ENCODE measurements at regions not wholly inside any gene's neighbourhood (a gene's known extent, or its start where the extent isn't known, plus 50 kb on each side); places are given as distances from the start of the nearest gene placed in this dataset.

GRCh38 chr3:132927896-132928295 lies 110.3 kb upstream of the TMEM108 start:
- no peak for DNase-seq (ENCODE audit: extremely low spot score, unreplicated experiment)
- H3K9me3 Mint-ChIP-seq (ENCODE audit: unreplicated experiment), result no peaks in the 10 kb centered on the region
- TF ChIP-seq CTCF (IDR thresholded peaks at IDR 0.05), result no peak
- no peak overlapping the region for H3K27ac Mint-ChIP-seq (ENCODE audit: unreplicated experiment)
- H3K4me3 Mint-ChIP-seq (ENCODE audit: unreplicated experiment), result no peak overlapping the region
- no peaks in the 10 kb centered on the region for H3K4me1 Mint-ChIP-seq (ENCODE audit: unreplicated experiment)
- H3K36me3 Mint-ChIP-seq (ENCODE audit: unreplicated experiment), result no peaks in the 10 kb centered on the region
- H3K27me3 Mint-ChIP-seq (ENCODE audit: unreplicated experiment), result peaks cover 36% of the 10 kb centered on the region

GRCh38 chr3:132926098-132926497 lies 112.1 kb upstream of the TMEM108 start:
- Mint-ChIP-seq H3K27me3 (ENCODE audit: unreplicated experiment) (peaks cover 35% of the 10 kb centered on the region), H3K4me3 (ENCODE audit: unreplicated experiment) (no peak overlapping the region), H3K9me3 (ENCODE audit: unreplicated experiment) (no peaks in the 10 kb centered on the region), H3K4me1 (ENCODE audit: unreplicated experiment) (no peaks in the 10 kb centered on the region), H3K36me3 (ENCODE audit: unreplicated experiment) (no peaks in the 10 kb centered on the region), H3K27ac (ENCODE audit: unreplicated experiment) (no peak overlapping the region)
- no peak for DNase-seq (ENCODE audit: extremely low spot score, unreplicated experiment)
- no peak for TF ChIP-seq CTCF (IDR thresholded peaks at IDR 0.05)

- no peaks in the 10 kb centered on the region for H3K36me3 Mint-ChIP-seq (ENCODE audit: unreplicated experiment)
- DNase-seq (ENCODE audit: extremely low spot score, unreplicated experiment), result no peak
- H3K4me3 Mint-ChIP-seq (ENCODE audit: unreplicated experiment), result no peak overlapping the region
- H3K27me3 Mint-ChIP-seq (ENCODE audit: unreplicated experiment), result peaks cover 41% of the 10 kb centered on the region
- H3K27ac Mint-ChIP-seq (ENCODE audit: unreplicated experiment), result no peak overlapping the region
- no peaks in the 10 kb centered on the region for H3K4me1 Mint-ChIP-seq (ENCODE audit: unreplicated experiment)
- H3K9me3 Mint-ChIP-seq (ENCODE audit: unreplicated experiment), result no peaks in the 10 kb centered on the region
- TF ChIP-seq CTCF (IDR thresholded peaks at IDR 0.05), result no peak
Measured at GRCh38 chr3:132925256-132925930, 112.8 kb upstream of the TMEM108 start.

GRCh38 chr3:132916096-132916495 lies 122.1 kb upstream of the TMEM108 start:
- no peak for DNase-seq (ENCODE audit: extremely low spot score, unreplicated experiment)
- Mint-ChIP-seq H3K36me3 (ENCODE audit: unreplicated experiment) (no peaks in the 10 kb centered on the region), H3K27ac (ENCODE audit: unreplicated experiment) (peak overlapping the region; percentile 43), H3K9me3 (ENCODE audit: unreplicated experiment) (peaks cover 14% of the 10 kb centered on the region), H3K27me3 (ENCODE audit: unreplicated experiment) (peaks cover 5% of the 10 kb centered on the region), H3K4me3 (ENCODE audit: unreplicated experiment) (no peak overlapping the region), H3K4me1 (ENCODE audit: unreplicated experiment) (peaks cover 37% of the 10 kb centered on the region)
- no peak for TF ChIP-seq CTCF (IDR thresholded peaks at IDR 0.05)

- no peaks in the 10 kb centered on the region for H3K27me3 Mint-ChIP-seq (ENCODE audit: unreplicated experiment)
- H3K4me3 Mint-ChIP-seq (ENCODE audit: unreplicated experiment), result no peak overlapping the region
- peaks cover 9% of the 10 kb centered on the region for H3K9me3 Mint-ChIP-seq (ENCODE audit: unreplicated experiment)
- H3K36me3 Mint-ChIP-seq (ENCODE audit: unreplicated experiment), result no peaks in the 10 kb centered on the region
- DNase-seq (ENCODE audit: extremely low spot score, unreplicated experiment), result no peak
- peaks cover 42% of the 10 kb centered on the region for H3K4me1 Mint-ChIP-seq (ENCODE audit: unreplicated experiment)
- no peak for TF ChIP-seq CTCF (IDR thresholded peaks at IDR 0.05)
- H3K27ac Mint-ChIP-seq (ENCODE audit: unreplicated experiment), result peak overlapping the region; percentile 79
Measured at GRCh38 chr3:132912416-132912753, 125.8 kb upstream of the TMEM108 start.
